ENCODE measurements at regions not wholly inside any gene's neighbourhood (a gene's known extent, or its start where the extent isn't known, plus 50 kb on each side); places are given as distances from the start of the nearest gene placed in this dataset.

DNA sequence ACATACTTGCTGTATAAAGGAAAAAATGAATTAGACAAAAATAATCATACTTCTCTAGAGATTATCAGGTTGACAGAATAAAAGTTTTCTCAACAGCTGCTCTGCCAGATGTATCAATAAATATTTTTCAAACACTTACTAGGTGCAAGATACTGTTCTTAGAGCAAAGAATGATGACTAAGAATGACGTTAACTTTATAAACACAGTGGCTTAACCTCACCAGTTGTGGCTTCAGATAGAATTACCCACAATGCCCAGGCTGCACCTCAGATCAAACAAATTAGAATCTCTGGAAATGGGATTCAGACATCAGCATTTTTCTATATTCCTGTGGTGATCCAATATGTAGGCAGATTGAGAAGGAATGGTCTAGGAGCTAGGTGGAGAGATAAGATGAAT, 422.4 kb upstream of the ATP11B start:
- no peak for DNase-seq
- intact Hi-C loops (cut with DNase I) = no loop called here

DNA sequence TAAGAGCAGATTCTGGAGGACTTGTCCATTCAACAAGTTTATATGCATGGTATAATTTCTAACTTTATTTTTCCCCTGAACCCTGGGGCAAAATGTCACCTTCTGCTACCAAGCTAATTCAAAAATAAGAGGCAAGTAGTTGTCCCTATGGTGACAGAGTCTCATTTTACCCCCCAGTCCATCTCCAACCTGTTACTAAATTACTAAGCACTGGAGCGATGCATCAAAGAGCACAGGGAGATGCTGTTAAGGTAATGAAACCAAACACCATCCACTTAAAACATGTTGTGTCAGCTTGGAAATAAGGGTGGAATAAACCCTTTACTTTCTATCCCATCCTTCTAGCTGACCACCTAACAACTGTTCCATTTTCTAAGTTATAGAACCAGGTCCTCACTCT, 417.4 kb upstream of the ATP11B start:
- DNase-seq = no peak
- intact Hi-C loops (cut with DNase I) = no loop called here

DNA sequence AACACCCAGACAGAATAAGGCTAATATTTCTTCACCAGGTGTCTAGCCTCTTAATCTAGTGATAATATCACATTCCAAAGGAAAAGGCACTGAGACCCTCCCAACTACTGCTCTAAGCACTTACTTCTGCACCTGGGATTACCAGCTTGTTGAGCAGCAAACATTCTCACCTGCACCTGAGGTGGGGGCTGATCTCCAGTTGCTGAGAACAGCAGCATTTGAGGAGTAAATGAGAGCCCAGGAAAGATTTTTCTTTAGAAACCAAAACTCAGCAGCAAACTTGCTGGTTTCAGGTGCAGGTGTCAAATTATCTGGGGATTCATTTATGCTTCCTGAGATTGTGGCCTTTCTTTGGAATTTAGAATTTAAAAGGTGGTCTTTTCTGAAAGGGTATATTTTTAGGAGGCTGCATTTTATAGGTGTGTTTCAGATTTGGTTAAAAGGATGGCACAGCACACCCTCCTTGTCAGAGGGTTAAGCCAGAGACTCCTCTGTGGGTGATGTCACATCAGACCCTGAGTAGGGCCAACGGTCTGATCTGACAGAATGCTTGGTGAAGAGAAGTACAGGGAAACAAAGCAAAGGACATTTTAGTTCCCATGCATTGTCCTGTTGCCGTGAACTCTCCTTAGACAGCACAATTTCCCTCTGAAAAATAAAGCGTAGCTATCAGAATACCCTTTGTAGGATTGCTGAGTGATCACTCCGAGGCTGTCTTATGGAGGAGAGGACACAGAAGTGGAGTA, 411.0 kb upstream of the ATP11B start:
- intact Hi-C loops (cut with DNase I) = no loop called here
- no peak for DNase-seq

DNA sequence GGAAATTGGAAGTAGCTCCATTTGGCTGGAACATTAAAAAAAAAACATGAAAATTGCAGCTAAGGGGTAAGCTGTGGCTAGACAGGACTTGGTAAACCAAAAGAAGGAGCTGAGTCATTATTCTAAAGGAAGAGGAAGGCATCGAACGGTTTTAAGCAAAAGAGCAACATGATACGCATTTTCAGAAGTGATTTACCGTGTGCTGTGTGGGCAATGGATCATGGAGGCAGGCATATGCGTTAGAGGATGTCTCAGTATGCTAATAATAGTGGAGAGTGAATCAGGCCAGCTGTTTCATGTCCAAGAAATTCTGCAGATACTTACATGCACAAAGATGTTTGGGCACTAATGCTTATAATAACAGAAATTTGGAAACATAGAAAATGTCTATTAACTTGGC, 409.1 kb upstream of the ATP11B start:
- intact Hi-C loops (cut with DNase I) = no loop called here
- no peak for DNase-seq

DNA sequence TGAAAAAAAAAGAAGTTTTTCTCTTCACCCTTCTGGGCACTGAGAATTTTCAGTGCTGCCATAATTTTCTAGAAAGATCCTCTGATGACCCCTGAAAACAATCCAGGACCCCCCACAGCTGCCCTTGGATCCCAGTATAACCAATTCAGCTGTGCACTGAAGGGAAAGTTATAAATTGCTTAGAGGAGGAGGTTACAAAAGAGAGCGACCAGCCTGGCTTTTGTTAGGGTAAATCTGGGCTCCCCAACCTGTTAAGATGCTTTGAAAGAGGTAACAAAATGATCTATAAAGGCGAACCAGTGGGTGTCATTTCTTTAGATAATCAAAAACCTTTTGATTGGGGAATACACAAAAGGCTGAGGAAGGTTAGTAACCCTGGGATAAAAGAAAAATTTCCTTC, 407.9 kb upstream of the ATP11B start:
- DNase-seq = no peak
- intact Hi-C loops (cut with DNase I) = no loop called here

DNA sequence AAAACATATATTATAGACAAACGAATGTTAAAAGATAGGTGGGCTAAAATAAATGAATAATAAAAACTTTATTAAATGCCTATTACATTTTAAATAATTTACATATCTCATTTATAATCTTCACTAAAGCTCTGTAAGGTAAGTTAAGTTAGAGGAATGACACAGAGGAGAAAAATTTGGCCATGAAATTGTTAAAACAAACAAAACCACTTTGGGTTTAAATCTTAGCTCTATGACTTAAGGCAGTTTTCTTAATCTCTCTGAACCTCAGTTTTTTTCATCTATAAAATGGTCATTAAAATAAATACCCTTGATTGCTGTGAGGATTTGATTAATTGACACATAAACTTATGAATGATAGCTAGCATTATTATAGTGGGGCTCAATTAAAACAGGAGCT, 404.8 kb upstream of the ATP11B start:
- intact Hi-C loops (cut with DNase I) = no loop called here
- no peak for DNase-seq

DNA sequence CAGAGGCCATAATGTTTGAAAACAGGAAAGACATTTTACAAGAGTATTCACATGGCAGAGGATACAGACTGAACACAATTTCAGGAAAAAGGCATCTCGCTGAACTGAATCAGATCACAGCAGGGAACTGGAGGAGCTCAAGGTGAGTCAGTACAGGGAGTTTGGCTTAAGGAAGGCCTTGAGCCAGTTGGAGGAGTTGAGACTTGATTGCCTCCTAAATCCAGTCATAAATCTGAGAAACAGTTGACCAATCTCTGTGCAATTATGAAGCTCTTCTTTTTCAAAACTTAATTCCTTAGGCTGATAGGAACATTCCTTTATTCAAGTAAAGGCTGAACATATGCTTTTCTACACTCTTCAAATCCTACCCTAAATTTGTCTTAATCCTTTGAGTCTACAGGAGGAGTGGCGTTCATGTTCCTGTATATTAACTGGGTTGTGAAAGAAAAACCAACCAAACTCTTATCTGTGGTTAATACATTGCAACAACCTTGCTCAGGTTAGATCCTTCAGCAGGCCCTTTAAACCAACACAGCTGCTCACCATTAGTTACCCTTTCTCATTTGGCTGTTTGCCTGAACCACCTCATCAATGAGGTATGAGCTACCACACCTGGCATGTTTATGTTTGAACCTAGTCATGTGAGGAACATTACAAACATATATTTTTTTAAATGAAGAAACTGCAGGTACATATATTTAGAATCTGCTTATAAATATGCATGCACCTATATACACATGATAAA, 404.1 kb upstream of the ATP11B start:
- DNase-seq = no peak
- intact Hi-C loops (cut with DNase I) = no loop called here

DNA sequence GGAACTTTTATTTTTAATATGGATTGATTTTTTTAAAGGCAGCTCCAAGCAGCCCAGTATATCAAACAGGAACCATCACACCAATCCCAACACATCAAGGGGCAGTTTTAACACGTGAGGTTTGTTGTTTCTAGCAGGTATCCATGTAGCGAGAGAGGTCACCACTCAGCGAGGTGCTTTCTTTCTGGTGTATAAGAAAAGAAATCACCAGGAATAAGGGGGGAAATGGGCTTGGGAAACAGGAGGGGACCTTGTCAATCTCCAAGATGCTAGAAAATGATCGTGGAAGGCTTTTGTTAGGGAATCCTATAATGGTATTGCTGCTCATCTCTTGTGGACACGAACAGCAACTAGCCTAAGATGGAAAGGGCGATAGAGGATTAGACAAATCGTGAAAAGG, 402.9 kb upstream of the ATP11B start:
- intact Hi-C loops (cut with DNase I) = no loop called here
- DNase-seq = no peak

DNA sequence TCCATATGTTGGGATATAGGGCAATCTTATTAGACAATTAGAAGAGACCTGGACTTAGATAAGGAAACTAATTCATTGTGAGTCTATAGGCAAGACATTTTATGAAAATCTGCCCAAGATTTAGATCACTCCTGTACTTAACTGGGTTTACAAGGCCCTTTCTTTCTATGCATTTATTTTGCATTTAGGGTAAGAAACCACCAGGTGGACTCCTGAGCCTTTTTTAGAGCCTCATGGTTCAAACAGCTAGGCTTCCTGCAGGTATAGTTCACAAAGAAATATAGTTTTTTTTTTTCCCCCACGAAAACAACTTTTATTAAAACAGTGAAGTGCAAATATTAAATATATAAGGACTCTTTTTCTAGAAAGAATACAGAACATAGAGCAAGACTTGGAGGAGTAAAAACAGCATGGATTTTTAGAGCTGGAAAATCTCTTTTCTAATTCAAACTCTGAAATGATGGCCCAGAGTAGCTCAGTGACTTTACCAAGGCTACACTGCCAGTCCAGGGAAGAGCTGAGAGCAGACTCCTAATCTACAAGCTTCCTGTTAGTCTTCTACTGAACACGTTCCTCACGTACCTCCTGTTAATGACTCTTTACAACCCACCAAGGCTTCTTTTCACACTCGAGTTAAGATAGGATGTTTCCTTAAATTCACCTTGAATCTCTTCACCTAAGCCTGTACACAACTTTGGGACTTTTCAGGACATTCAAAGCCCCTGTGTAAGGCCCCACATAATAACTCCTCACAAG, 400.9 kb upstream of the ATP11B start:
- DNase-seq = no peak
- intact Hi-C loops (cut with DNase I) = no loop called here

DNA sequence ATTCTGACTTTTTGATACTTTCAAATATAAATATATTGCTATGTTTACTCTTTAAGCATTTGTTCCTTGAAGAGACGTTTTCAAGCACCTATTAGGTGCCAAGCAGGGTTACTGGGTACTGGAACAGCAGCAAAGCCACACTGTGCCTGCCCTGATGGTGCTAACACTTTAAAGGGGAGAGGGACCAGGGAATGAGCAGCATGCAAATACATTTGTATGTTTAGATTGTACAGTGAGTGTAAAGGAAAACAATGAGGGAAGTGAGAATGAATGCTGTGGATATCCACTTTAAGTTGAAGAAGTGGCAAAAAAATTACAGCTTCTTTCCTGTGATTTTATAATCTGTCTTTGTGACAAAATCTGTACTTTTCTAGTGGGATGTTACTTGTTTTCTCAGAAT, 400.2 kb upstream of the ATP11B start:
- intact Hi-C loops (cut with DNase I) = no loop called here
- no peak for DNase-seq

DNA sequence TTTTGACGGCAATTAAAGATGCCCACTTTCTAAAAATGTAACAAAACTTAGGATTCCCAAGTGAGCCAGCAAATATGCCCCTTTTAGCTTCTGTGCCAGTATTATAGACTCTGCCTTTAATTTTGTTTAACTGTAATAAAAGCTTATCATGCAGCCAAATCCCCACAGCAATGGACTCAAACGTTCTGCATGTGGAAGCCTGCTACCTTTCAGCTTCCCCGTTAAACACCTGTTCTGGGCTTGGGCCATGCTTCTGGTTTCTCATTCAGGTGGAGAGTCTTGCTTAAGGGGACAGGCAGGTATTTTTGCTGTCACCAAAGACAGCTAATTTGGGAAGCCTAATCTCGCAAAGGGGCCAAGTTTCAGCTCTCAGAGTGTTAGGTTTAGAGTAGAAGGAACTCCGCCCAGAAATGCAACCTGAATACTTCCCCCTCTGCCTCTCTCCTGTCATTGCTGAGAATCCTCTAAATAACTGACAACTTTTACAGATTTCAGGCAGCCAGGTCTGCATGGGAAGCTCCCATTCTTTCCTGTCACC, 399.4 kb upstream of the ATP11B start:
- intact Hi-C loops (cut with DNase I) = no loop called here
- no peak for DNase-seq

DNA sequence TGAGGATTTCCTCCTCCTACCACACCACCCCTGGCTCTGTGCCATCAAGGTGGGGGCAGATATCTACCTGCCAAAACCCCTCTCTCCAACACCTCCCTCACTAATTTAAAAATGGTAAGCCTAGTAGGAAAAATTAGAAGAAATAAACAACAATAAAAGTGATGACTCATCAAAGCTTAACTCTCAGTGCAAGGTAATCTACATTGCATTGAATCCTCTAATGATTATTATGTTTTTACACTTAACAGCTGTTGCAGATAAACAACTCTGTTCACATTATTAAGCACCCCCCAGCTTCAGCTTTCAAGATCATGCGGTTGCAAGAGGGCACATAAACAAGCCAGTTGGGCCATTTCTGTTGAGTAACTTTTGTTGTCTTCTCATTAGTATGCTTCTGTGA, 396.1 kb upstream of the ATP11B start:
- intact Hi-C loops (cut with DNase I) = no loop called here
- DNase-seq = no peak

DNA sequence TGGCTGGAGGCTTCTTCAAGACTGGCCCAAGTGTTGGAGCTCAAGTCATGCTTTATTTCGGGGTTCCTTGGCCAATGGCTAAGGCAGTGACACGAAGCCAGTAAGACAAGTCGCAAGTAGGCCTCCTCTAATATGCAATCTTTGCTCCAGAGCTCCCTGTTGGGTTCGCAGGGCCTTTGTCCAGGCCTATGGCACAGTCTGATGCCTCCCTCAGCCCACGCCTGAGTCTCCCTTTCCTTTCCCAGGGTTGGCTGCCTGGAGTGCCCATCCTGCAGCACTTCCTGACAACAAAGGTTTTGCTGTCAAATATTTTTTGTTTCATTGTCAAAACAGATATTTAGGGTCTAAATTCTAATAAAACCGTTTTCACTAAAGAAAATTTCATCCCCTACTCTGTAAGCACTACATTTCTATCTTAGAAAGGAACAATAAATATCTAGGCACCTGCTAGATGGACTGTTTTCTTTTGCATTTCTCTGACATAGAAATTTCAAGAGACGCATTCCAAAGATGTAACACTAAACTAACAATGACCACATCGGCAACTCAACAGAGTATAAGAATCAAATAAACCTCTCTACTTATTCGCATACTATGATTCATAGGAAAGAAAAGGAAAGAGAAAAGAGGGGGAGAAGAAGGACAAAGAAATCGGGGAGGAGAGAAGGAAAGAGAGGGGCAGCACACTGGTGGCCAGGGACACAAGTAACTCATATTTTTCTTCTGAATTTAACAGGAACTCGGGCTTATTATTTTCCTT, 393.1 kb upstream of the ATP11B start:
- intact Hi-C loops (cut with DNase I) = no loop called here
- DNase-seq = no peak

DNA sequence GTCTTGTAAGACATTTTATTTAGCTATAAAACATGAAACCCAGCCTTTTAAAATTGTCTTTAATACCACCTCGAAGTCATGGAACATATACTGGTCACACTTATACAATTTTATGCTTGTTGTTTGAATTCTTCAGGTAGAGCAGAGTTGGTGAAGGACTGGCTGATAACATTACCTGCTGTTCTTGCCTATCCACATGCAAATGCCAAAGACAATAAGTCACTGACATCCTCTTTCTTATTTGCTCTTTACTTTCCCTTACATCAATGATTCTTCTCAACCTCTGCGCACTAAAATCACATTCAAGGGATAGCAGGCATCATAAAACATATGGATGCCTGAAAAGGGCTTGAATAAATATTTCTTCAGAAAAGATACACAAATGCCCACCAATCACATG, 392.5 kb upstream of the ATP11B start:
- intact Hi-C loops (cut with DNase I) = no loop called here
- no peak for DNase-seq

DNA sequence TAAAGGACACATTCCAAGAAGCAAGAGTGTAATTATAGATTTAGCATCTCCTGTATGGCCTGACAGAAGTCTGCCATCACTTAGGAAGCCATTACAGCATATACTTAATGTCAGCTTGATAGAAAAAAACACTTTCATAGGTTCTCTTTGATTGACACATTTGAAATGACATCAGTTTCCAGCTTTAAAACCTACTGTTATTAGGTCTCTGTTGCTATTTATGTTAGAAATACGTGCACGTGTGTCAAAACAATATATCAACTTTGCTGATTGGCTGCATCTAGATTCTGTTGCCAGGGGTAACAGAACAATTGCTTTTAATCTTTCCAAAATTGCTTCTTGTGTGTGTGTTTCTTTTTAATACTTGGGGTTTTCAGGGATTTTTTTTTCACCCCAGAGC, 389.3 kb upstream of the ATP11B start:
- DNase-seq = no peak
- intact Hi-C loops (cut with DNase I) = no loop called here

DNA sequence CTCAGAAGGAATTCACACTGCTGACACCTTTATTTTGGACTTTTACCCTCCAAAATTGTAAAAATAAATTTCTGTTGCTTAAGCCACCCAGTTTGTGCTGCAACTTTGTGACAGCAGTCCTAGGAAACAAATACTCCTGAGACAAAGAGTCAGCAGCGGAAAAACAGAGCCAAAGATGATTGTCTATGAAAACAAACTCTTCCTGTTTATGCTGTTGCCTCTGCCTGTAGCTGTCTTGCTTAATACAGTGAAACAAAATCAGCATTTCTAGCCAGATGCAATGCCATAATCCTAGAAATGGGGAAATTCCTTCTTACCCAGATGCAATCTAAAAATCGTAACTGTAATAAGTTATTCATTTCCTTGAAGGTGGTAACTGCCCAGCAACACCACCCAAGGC, 387.5 kb upstream of the ATP11B start:
- DNase-seq = no peak
- intact Hi-C loops (cut with DNase I) = no loop called here

DNA sequence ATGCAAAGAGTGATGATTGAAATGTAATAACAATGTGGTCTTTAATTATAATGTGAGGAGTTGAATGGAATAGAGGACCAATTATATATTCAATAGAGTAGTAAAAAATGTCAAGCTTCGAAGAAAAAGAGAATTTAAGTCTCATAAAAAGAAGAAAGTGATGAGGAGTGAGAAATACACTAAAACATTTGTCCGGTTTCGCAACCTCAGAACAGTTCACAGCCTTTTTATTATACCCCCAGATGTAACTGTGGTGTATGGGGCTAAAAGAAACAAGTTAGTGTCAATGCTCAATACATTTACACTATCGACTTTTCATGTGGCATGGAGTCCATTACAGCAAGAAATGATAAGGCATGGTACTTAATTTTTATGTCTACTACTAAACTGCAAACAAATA, 386.5 kb upstream of the ATP11B start:
- DNase-seq = no peak
- intact Hi-C loops (cut with DNase I) = no loop called here

DNA sequence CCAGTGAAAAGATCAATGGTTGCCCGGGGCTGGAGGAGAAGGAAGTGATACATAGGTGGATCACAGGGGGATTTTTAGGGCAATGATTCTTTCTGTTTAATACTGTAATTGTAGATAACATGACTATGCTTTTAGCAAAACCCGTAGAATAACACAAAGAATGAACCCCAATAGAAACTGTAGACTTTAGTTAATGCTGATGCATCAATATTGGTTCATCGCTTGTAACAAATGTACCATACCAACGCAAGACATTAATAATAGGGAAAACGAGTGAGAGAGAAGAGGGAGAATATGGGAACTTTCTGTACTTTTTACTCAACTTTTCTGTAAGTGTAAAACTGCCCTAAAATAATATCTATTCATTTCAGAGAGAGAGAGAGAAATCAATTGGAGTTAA, 383.3 kb upstream of the ATP11B start:
- no peak for DNase-seq
- intact Hi-C loops (cut with DNase I) = no loop called here

DNA sequence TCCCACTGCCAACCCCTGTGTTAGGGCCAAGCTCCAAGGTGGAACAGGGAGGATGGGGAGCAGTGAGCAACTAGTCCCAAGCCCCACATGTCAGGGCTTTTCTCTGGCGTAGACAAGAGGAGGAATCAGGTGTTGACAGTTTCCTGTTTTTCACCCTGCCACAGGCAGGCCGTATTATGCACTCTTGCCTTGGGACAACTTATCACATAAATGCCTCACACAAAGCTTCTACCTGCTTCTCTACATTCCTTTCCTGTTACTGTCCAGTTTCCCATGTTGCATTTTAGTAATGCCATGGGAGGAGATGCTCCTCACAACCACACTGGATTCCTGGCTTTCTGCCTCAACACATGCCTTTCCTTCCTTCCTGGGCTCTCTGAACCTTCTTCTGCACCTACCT, 381.2 kb upstream of the ATP11B start:
- intact Hi-C loops (cut with DNase I) = no loop called here
- no peak for DNase-seq

DNA sequence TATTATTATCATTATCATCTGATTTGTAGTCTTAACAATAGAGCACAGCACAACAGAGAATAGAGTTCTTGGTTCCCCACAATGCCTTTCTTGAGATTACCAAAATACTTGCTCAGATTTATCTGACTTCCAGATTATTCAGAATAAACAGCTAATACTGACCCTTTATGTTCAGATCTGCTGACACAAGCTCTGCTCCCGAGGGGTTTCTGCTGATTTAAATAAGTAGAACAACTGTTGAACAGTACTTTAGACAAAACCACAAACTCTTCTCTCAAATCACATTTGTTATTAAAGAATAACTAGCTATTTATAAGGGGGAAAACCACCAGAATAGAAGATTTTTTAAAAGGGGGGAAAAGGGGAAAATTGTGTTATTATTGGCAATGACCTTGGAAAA, 380.2 kb upstream of the ATP11B start:
- no peak for DNase-seq
- intact Hi-C loops (cut with DNase I) = no loop called here

DNA sequence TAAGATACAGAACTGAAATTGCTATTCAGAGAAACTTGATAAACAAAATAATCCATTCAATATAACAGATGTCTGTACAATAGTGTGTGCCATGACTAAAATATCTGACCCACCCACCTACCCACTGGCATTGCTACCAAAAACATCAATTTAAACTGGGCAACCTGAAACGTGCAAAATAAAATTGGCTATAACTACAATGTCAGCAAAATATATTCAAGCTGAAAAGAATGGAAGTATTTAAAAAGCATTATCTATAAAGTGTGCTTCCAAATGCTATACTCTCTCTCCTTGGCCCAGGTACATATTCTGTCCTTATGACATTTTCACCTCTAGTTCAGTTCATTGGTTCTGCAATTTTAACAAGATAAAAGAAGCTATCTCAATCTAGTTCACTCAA, 379.6 kb upstream of the ATP11B start:
- no peak for DNase-seq
- intact Hi-C loops (cut with DNase I) = no loop called here
